HEK293T (cell line): ENCODE measurements at regions not wholly inside any gene's neighbourhood (a gene's known extent, or its start where the extent isn't known, plus 50 kb on each side); places are given as distances from the start of the nearest gene placed in this dataset.

Source experiments
- ARNT ChIP-seq: fragments of 450-650 bp; IDR thresholded peaks from 2 replicates; pipeline ENCODE4 v1.6.1; 2017; ENCODE audit warnings: mild to moderate bottlenecking
- BHLHE40 ChIP-seq: fragments of 450-650 bp; IDR thresholded peaks from 2 replicates; pipeline ENCODE4 v1.6.1; 2016; ENCODE audit warnings: mild to moderate bottlenecking, moderate library complexity, borderline replicate concordance
- CTBP1 ChIP-seq: fragments of 450-650 bp; IDR thresholded peaks from 2 replicates; pipeline ENCODE4 v1.6.1; 2016; ENCODE audit warnings: borderline replicate concordance
- FOXA1 ChIP-seq: fragments of 450-650 bp; IDR thresholded peaks from 2 replicates; pipeline ENCODE4 v1.6.1; 2016; ENCODE audit warnings: mild to moderate bottlenecking
- FOXK2 ChIP-seq: fragments of 450-650 bp; IDR thresholded peaks from 2 replicates; pipeline ENCODE4 v1.6.1; 2016; ENCODE audit warnings: mild to moderate bottlenecking
- FOXM1 ChIP-seq: fragments of 450-650 bp; IDR thresholded peaks from 2 replicates; pipeline ENCODE4 v1.6.1; 2017; ENCODE audit warnings: mild to moderate bottlenecking, borderline replicate concordance
- HDGF ChIP-seq: fragments of 450-650 bp; IDR thresholded peaks from 2 replicates; pipeline ENCODE4 v1.6.1; 2017; ENCODE audit warnings: antibody characterized with exemption, borderline replicate concordance
- LEF1 ChIP-seq: fragments of 450-650 bp; IDR thresholded peaks from 2 replicates; pipeline ENCODE4 v1.6.1; 2017; ENCODE audit warnings: mild to moderate bottlenecking, borderline replicate concordance
- NFRKB ChIP-seq: fragments of 450-650 bp; IDR thresholded peaks from 2 replicates; pipeline ENCODE4 v1.6.1; 2016; ENCODE audit warnings: mild to moderate bottlenecking, moderate library complexity
- SP1 ChIP-seq: fragments of 450-650 bp; IDR thresholded peaks from 2 replicates; pipeline ENCODE4 v1.6.1; 2017
- SUZ12 ChIP-seq: fragments of 450-650 bp; IDR thresholded peaks from 2 replicates; pipeline ENCODE4 v1.6.1; 2016; ENCODE audit warnings: mild to moderate bottlenecking
- TARDBP ChIP-seq: fragments of 450-650 bp; IDR thresholded peaks from 2 replicates; pipeline ENCODE4 v1.6.1; 2016
- ZNF384 ChIP-seq: fragments of 450-650 bp; IDR thresholded peaks from 2 replicates; pipeline ENCODE4 v1.6.1; 2016
- TF ChIP-seq, protein P1 (sequence below): fragments of 450-650 bp; IDR thresholded peaks from 2 replicates; pipeline ENCODE4 v1.6.1; 2016

GRCh38 chr1:177392336-177392735 lies 221.6 kb downstream of the BRINP2 start:
- TF ChIP-seq ARNT (no peak), ZNF384 (no peak), TARDBP (no peak), FOXA1 (no peak), CTBP1 (no peak), BHLHE40 (no peak), SUZ12 (no peak), FOXK2 (no peak), HDGF (no peak), NFRKB (no peak), SP1 (no peak), LEF1 (no peak), FOXM1 (no peak)
- TF ChIP-seq, protein P1, sequence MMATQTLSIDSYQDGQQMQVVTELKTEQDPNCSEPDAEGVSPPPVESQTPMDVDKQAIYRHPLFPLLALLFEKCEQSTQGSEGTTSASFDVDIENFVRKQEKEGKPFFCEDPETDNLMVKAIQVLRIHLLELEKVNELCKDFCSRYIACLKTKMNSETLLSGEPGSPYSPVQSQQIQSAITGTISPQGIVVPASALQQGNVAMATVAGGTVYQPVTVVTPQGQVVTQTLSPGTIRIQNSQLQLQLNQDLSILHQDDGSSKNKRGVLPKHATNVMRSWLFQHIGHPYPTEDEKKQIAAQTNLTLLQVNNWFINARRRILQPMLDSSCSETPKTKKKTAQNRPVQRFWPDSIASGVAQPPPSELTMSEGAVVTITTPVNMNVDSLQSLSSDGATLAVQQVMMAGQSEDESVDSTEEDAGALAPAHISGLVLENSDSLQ = no peak
